Transverse colon (tissue), 4 donors: ENCODE measurements at regions not wholly inside any gene's neighbourhood (a gene's known extent, or its start where the extent isn't known, plus 50 kb on each side); places are given as distances from the start of the nearest gene placed in this dataset.

Source experiments
- DNase-seq: peaks from one replicate; pipeline ENCODE4 v3.0.0-alpha.2; 2019
- H3K27ac ChIP-seq, 4 donors: fragments of 200-600 bp; sonication (generic); 2 replicates each; pipeline ENCODE4 v1.5.1; 2016 to 2018; ENCODE audit warnings: inconsistent platforms in 4 of 4
- H3K27me3 ChIP-seq: fragments of 200-600 bp; sonication (generic); 2 replicates; pipeline ENCODE4 v1.5.1; 2017; ENCODE audit warnings: inconsistent platforms
- H3K36me3 ChIP-seq, 4 donors: fragments of 200-600 bp; sonication (generic); 2 replicates each; pipeline ENCODE4 v1.5.1; 2017 to 2019; ENCODE audit warnings: inconsistent platforms in 4 of 4
- H3K4me1 ChIP-seq, 4 donors: fragments of 200-600 bp; sonication (generic); 2 replicates each; pipeline ENCODE4 v1.5.1; 2017 to 2020; ENCODE audit warnings: inconsistent platforms in 4 of 4
- H3K4me3 ChIP-seq, 4 donors: fragments of 200-600 bp; sonication (generic); 1 replicate in 1 of 4; 2 replicates in 3 of 4; pipeline versions ENCODE4 v1.5.1 to v1.6.1; 2017 to 2019; ENCODE audit warnings: inconsistent platforms in 4 of 4
- H3K9me3 ChIP-seq, 2 donors: fragments of 200-600 bp; sonication (generic); 2 replicates each; pipeline ENCODE4 v1.5.1; 2017 to 2019; ENCODE audit warnings: inconsistent platforms in 2 of 2
- EP300 ChIP-seq: sonication (generic); formaldehyde crosslinking; IDR thresholded peaks from one replicate; pipeline ENCODE4 v1.6.1; 2017; ENCODE audit warnings: antibody characterized with exemption, low read depth
- POLR2A ChIP-seq: fragments of 450-650 bp; IDR thresholded peaks from one replicate; pipeline ENCODE4 v1.6.1; 2016; ENCODE audit warnings: antibody characterized with exemption, mild to moderate bottlenecking, moderate library complexity
- POLR2AphosphoS5 ChIP-seq, 3 donors: sonication (generic); formaldehyde crosslinking; IDR thresholded peaks; one replicate each; pipeline ENCODE4 v1.6.1; 2016; ENCODE audit warnings: antibody characterized with exemption in 3 of 3
- WGBS, 2 donors: methylation state at CpG; one replicate each; pipeline ENCODE4 v1.1.5; 2018; ENCODE audit warnings: low coverage in 1 of 2; 5-methylcytosine and 5-hydroxymethylcytosine counted together
- in situ Hi-C, 4 donors: fragments of 200-750 bp; cut with MboI; loops; one replicate each; pipeline versions ENCODE4 v1.15.0 to v1.15.1; 2017; ENCODE audit warnings: low sequenced_read_pairs in 3 of 4, low pct_ligation_motif_present in 1 of 4, low pct_unique_long_range_greater_than_20kb in 1 of 4
- intact Hi-C: fragments of 100-400 bp; cut with DNase I; formaldehyde crosslinking; loops from one replicate; pipeline ENCODE4 v1.15.1; 2023; ENCODE audit warnings: low total_unique reads
- TF ChIP-seq, protein P1 (sequence below), 5 experiments: fragments of 200-600 bp in 3 of 5; fragments of 450-650 bp in 2 of 5; sonication (generic) in 3 of 5; IDR thresholded peaks; 1 replicate in 2 of 5; 2 replicates in 3 of 5; pipeline ENCODE4 v1.5.1; 2016 to 2017; ENCODE audit warnings: antibody characterized with exemption in 5 of 5, inconsistent platforms in 3 of 5, mild to moderate bottlenecking in 2 of 5, moderate library complexity in 1 of 5

GRCh38 chr22:27206374-27207133, 549.2 kb downstream of the MIAT start:
- Histone ChIP-seq H3K4me3 (no peak overlapping the region), H3K4me1 (peaks cover 0 to 7% (median 0%) of the 10 kb centered on the region in 4 donors), H3K27ac (no peak overlapping the region), H3K27me3 (no peaks in the 10 kb centered on the region), H3K9me3 (no peaks in the 10 kb centered on the region), H3K36me3 (no peaks in the 10 kb centered on the region)
- in situ Hi-C loops, result loop anchor here in 1 of 4 donors (25.0 kb wide), 1 partner anchor 94 kb away; no protein-coding TSS in a partner anchor
- no peak for DNase-seq
- TF ChIP-seq POLR2A (no peak), POLR2AphosphoS5 (IDR thresholded peaks at IDR 0.05) (no peak), EP300 (no peak)
- TF ChIP-seq, protein P1, sequence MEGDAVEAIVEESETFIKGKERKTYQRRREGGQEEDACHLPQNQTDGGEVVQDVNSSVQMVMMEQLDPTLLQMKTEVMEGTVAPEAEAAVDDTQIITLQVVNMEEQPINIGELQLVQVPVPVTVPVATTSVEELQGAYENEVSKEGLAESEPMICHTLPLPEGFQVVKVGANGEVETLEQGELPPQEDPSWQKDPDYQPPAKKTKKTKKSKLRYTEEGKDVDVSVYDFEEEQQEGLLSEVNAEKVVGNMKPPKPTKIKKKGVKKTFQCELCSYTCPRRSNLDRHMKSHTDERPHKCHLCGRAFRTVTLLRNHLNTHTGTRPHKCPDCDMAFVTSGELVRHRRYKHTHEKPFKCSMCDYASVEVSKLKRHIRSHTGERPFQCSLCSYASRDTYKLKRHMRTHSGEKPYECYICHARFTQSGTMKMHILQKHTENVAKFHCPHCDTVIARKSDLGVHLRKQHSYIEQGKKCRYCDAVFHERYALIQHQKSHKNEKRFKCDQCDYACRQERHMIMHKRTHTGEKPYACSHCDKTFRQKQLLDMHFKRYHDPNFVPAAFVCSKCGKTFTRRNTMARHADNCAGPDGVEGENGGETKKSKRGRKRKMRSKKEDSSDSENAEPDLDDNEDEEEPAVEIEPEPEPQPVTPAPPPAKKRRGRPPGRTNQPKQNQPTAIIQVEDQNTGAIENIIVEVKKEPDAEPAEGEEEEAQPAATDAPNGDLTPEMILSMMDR (IDR thresholded peaks at IDR 0.05), result no peak
- 33 to 67% methylated on average over 1 to 4 of the region's 4 CpGs for WGBS, 2 donors
- intact Hi-C loops, result no loop called here

DNA sequence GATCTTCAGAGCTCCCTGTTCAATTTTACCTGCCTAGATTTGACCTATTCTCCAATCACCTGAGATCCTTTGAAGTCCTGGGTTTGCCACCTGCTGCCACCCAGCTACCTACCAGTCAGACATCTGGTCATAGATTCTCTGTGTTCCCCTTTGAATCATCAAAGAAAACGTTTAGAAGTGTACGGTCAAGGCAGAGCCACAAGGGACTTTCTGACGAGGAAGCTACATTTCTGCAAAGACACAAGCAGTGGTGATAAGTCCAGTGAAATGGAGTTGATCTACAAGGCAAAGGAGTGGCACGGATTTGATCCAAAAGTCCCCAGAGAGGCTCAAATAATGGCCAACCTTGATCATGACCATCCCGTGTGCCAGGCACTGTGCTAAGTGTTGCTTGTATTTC, 549.9 kb downstream of the MIAT start:
- Histone ChIP-seq H3K4me1 (peaks cover 0 to 7% (median 2%) of the 10 kb centered on the region in 4 donors), H3K27ac (no peak overlapping the region), H3K36me3 (no peaks in the 10 kb centered on the region), H3K9me3 (no peaks in the 10 kb centered on the region), H3K4me3 (no peak overlapping the region), H3K27me3 (no peaks in the 10 kb centered on the region)
- no peak for TF ChIP-seq POLR2AphosphoS5 (IDR thresholded peaks at IDR 0.05)
- TF ChIP-seq, protein P1 (IDR thresholded peaks at IDR 0.05), result no peak
- no peak for TF ChIP-seq EP300
- no peak for TF ChIP-seq POLR2A
- WGBS, 2 donors, result 40 to 67% methylated on average over 3 to 5 of the region's 5 CpGs
- intact Hi-C loops (no loop called here), in situ Hi-C loops (loop anchor here in 1 of 4 donors (25.0 kb wide), 1 partner anchor 95 kb away; no protein-coding TSS in a partner anchor)
- no peak for DNase-seq

DNA sequence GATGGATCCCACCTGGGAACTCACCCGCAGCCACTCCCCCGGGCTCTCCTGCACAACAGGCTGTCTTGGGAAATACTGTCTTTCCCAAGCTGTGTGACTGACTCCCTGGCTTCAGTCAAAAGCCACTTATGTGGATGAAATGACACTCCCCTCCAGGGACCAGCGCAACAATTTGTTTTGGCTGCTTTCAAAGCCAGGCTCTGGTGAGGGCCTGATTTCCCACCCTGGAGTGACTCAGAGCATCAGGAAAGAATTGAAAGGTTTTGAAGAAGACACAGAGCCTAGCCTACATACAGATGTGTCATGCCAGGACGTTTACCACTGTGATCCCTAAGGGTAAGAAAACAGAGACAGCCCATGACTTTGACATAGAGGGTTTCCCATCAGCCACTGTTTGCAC, 550.5 kb downstream of the MIAT start:
- in situ Hi-C loops (loop anchor here in 1 of 4 donors (25.0 kb wide), 1 partner anchor 96 kb away; no protein-coding TSS in a partner anchor), intact Hi-C loops (no loop called here)
- Histone ChIP-seq H3K4me3 (no peak overlapping the region), H3K27ac (no peak overlapping the region), H3K4me1 (peaks cover 0 to 9% (median under 1%) of the 10 kb centered on the region in 4 donors), H3K9me3 (no peaks in the 10 kb centered on the region), H3K27me3 (no peaks in the 10 kb centered on the region), H3K36me3 (no peaks in the 10 kb centered on the region)
- TF ChIP-seq, protein P1 (IDR thresholded peaks at IDR 0.05), result no peak
- TF ChIP-seq POLR2A (no peak), EP300 (no peak), POLR2AphosphoS5 (IDR thresholded peaks at IDR 0.05) (no peak)
- no peak for DNase-seq
- WGBS, 2 donors, result 49 to 56% methylated on average over 1 to 4 of the region's 4 CpGs

- intact Hi-C loops (loop anchor here (10.0 kb wide), 1 partner anchor 585 kb away; no protein-coding TSS in a partner anchor), in situ Hi-C loops (loop anchor here in 1 of 4 donors (25.0 kb wide), 1 partner anchor 98 kb away; no protein-coding TSS in a partner anchor)
- WGBS, 2 donors, result 62 to 74% methylated on average over 3 to 10 of the region's 10 CpGs
- no peak overlapping the region for H3K27ac ChIP-seq
- H3K4me3 ChIP-seq, result no peak overlapping the region
- H3K4me1 ChIP-seq, result peaks cover 0 to 13% (median 2%) of the 10 kb centered on the region in 4 donors
- H3K27me3 ChIP-seq, result no peaks in the 10 kb centered on the region
- no peaks in the 10 kb centered on the region for H3K9me3 ChIP-seq
- TF ChIP-seq POLR2A, result no peak
- TF ChIP-seq EP300, result no peak
- TF ChIP-seq POLR2AphosphoS5 (IDR thresholded peaks at IDR 0.05), result no peak
- TF ChIP-seq, protein P1 (IDR thresholded peaks at IDR 0.05), result no peak
- no peak for DNase-seq
- H3K36me3 ChIP-seq, result no peaks in the 10 kb centered on the region
Measured at GRCh38 chr22:27210111-27210730, 552.8 kb downstream of the MIAT start.
